HG02884 (cell line): ENCODE measurements at regions not wholly inside any gene's neighbourhood (a gene's known extent, or its start where the extent isn't known, plus 50 kb on each side); places are given as distances from the start of the nearest gene placed in this dataset.
A peak's percentile ranks its signal among the peaks of the same experiment; 100 is the strongest.
"Not testable (repeated sequence)": the region's sequence is repeated elsewhere in the genome, so short reads cannot be mapped to it uniquely, and the experiment has no call there.

Source experiments
- ATAC-seq: cut with Tn5 transposase; IDR thresholded peaks from one replicate; pipeline ENCODE4 v1.9.1; 2021; ENCODE audit warnings: mild to moderate bottlenecking, moderate library complexity; ENCODE audit not compliant: unreplicated experiment

- ATAC-seq = no peak
Measured at GRCh38 chr6:154625721-154626120, 107.5 kb upstream of the SCAF8 start.

GRCh38 chr6:154629127-154629526, 104.1 kb upstream of the SCAF8 start:
- ATAC-seq = no peak

- no peak for ATAC-seq
Measured at GRCh38 chr6:154632119-154632518, 101.1 kb upstream of the SCAF8 start.

GRCh38 chr6:154637392-154637791, 95.8 kb upstream of the SCAF8 start:
- ATAC-seq = no peak

- no peak for ATAC-seq
Measured at GRCh38 chr6:154638369-154638768, 94.8 kb upstream of the SCAF8 start.

- not testable (repeated sequence) for ATAC-seq
Measured at GRCh38 chr6:154639196-154639595, 94.0 kb upstream of the SCAF8 start.

GRCh38 chr6:154648188-154648887, 84.9 kb upstream of the SCAF8 start:
- no peak for ATAC-seq

- ATAC-seq = no peak
Measured at GRCh38 chr6:154648888-154649205, 84.4 kb upstream of the SCAF8 start.

GRCh38 chr6:154649721-154650120, 83.5 kb upstream of the SCAF8 start:
- ATAC-seq = no peak

GRCh38 chr6:154650351-154650750, 82.9 kb upstream of the SCAF8 start:
- ATAC-seq = no peak

- no peak for ATAC-seq
Measured at GRCh38 chr6:154651656-154652055, 81.6 kb upstream of the SCAF8 start.

- no peak for ATAC-seq
Measured at GRCh38 chr6:154653385-154653784, 79.8 kb upstream of the SCAF8 start.

GRCh38 chr6:154653853-154654252, 79.4 kb upstream of the SCAF8 start:
- ATAC-seq = no peak

- no peak for ATAC-seq
Measured at GRCh38 chr6:154656660-154657059, 76.6 kb upstream of the SCAF8 start.

GRCh38 chr6:154661768-154662167, 71.4 kb upstream of the SCAF8 start:
- no peak for ATAC-seq

- no peak for ATAC-seq
Measured at GRCh38 chr6:154664287-154664686, 68.9 kb upstream of the SCAF8 start.

- no peak for ATAC-seq
Measured at GRCh38 chr6:154668156-154668555, 65.1 kb upstream of the SCAF8 start.

GRCh38 chr6:154672086-154672485, 61.1 kb upstream of the SCAF8 start:
- ATAC-seq = no peak

GRCh38 chr6:154673919-154674318, 59.3 kb upstream of the SCAF8 start:
- ATAC-seq = no peak

- peak; percentile 100 for ATAC-seq
Measured at GRCh38 chr6:154675602-154676088, 57.6 kb upstream of the SCAF8 start.

GRCh38 chr6:154682633-154683125, 50.5 kb upstream of the SCAF8 start:
- no peak for ATAC-seq
